Neural cell (in vitro differentiated cells): ENCODE measurements at regions not wholly inside any gene's neighbourhood (a gene's known extent, or its start where the extent isn't known, plus 50 kb on each side); places are given as distances from the start of the nearest gene placed in this dataset.

Experiments
- H2AFZ ChIP-seq: fragments of 200-600, 300-800 bp; sonication (generic), shearing (Covaris generic); 2 replicates; pipeline ENCODE4 v1.6.0; 2014; ENCODE audit warnings: low read depth, mild to moderate bottlenecking, antibody characterized with exemption, low read length, moderate library complexity
- H3F3A ChIP-seq: fragments of 200-600 bp; shearing (Covaris generic); 2 replicates; pipeline ENCODE4 v1.6.1; 2016; ENCODE audit warnings: mild to moderate bottlenecking, moderate library complexity, mixed read lengths, antibody characterized with exemption, low read length; ENCODE audit not compliant: insufficient read depth, poor library complexity, severe bottlenecking
- H3K27ac ChIP-seq: fragments of 200-600, 300-800 bp; sonication (generic), shearing (Covaris generic); 2 replicates; pipeline ENCODE4 v1.5.1; 2014; ENCODE audit warnings: mild to moderate bottlenecking, low read length, moderate library complexity
- H3K27me3 ChIP-seq: fragments of 300-800, 200-600 bp; sonication (generic), shearing (Covaris generic); 2 replicates; pipeline ENCODE4 v1.6.0; 2014; ENCODE audit warnings: mild to moderate bottlenecking, low read depth, low read length, moderate library complexity; ENCODE audit not compliant: insufficient read depth
- H3K36me3 ChIP-seq: fragments of 300-800, 200-600 bp; sonication (generic), shearing (Covaris generic); 2 replicates; pipeline ENCODE4 v1.5.1; 2014; ENCODE audit warnings: mild to moderate bottlenecking, antibody characterized with exemption, low read length, moderate library complexity; ENCODE audit not compliant: insufficient read depth
- H3K4me2 ChIP-seq: fragments of 300-800, 200-600 bp; sonication (generic), shearing (Covaris generic); 2 replicates; pipeline ENCODE4 v1.6.0; 2014; ENCODE audit warnings: mild to moderate bottlenecking, low read length
- H3K4me3 ChIP-seq: fragments of 300-800, 200-600 bp; sonication (generic), shearing (Covaris generic); 2 replicates; pipeline ENCODE4 v1.5.1; 2014; ENCODE audit warnings: mild to moderate bottlenecking, low read length, moderate library complexity
- H3K79me2 ChIP-seq: fragments of 200-600 bp; shearing (Covaris generic); replicated peaks from 2 replicates; pipeline ENCODE4 v1.6.0; 2014; ENCODE audit warnings: mild to moderate bottlenecking, low read length, moderate library complexity; ENCODE audit not compliant: insufficient read depth
- H3K9ac ChIP-seq: fragments of 300-800, 200-600 bp; sonication (generic), shearing (Covaris generic); 2 replicates; pipeline ENCODE4 v1.6.1; 2016; ENCODE audit warnings: mild to moderate bottlenecking, low read length, mixed read lengths
- H3K9me2 ChIP-seq: fragments of 200-600 bp; shearing (Covaris generic); 2 replicates; pipeline ENCODE4 v1.6.1; 2016; ENCODE audit warnings: mild to moderate bottlenecking, low read length, mixed read lengths; ENCODE audit not compliant: insufficient read depth
- H3K9me3 ChIP-seq: fragments of 200-600, 300-800 bp; sonication (generic), shearing (Covaris generic); 2 replicates; pipeline ENCODE4 v1.6.1; 2016; ENCODE audit warnings: mild to moderate bottlenecking, mixed run types, low read length, moderate library complexity, mixed read lengths
- H4K20me1 ChIP-seq: fragments of 200-600 bp; shearing (Covaris generic); 2 replicates; pipeline ENCODE4 v1.6.1; 2016; ENCODE audit warnings: mild to moderate bottlenecking, mixed run types; ENCODE audit not compliant: insufficient read depth
- EP300 ChIP-seq: fragments of 450-650 bp; conservative IDR thresholded peaks from 2 replicates; pipeline ENCODE4 v1.6.1; 2014; ENCODE audit warnings: antibody characterized with exemption, mild to moderate bottlenecking, moderate library complexity; ENCODE audit not compliant: poor library complexity, severe bottlenecking
- EZH2 ChIP-seq: fragments of 200-600, 300-800 bp; shearing (Covaris generic), sonication (generic); IDR thresholded peaks from 2 replicates; pipeline ENCODE4 v1.6.1; 2014; ENCODE audit warnings: antibody characterized with exemption, low read length, borderline replicate concordance, mild to moderate bottlenecking; ENCODE audit not compliant: insufficient read depth, poor library complexity, severe bottlenecking
- MXI1 ChIP-seq: fragments of 450-650 bp; conservative IDR thresholded peaks from 2 replicates; pipeline ENCODE4 v1.6.1; 2014; ENCODE audit warnings: antibody characterized with exemption, mild to moderate bottlenecking; ENCODE audit not compliant: poor library complexity, severe bottlenecking
- POLR2AphosphoS5 ChIP-seq: IDR thresholded peaks from 2 replicates; pipeline ENCODE4 v1.6.1; 2012
- RAD21 ChIP-seq: fragments of 450-650 bp; conservative IDR thresholded peaks from 2 replicates; pipeline ENCODE4 v1.6.1; 2014; ENCODE audit warnings: antibody characterized with exemption, mild to moderate bottlenecking, moderate library complexity
- SMC3 ChIP-seq: fragments of 450-650 bp; conservative IDR thresholded peaks from 2 replicates; pipeline ENCODE4 v1.6.1; 2014; ENCODE audit warnings: antibody characterized with exemption, mild to moderate bottlenecking, moderate library complexity; ENCODE audit not compliant: poor library complexity
- TAF1 ChIP-seq: IDR thresholded peaks from 2 replicates; pipeline ENCODE4 v1.6.1; 2012; ENCODE audit warnings: low read depth
- TF ChIP-seq, protein P1 (sequence below): IDR thresholded peaks from 2 replicates; pipeline ENCODE4 v1.6.1; 2012; ENCODE audit warnings: borderline replicate concordance
- TF ChIP-seq, protein P2 (sequence below): fragments of 450-650 bp; IDR thresholded peaks from 2 replicates; pipeline ENCODE4 v1.5.1; 2014; ENCODE audit warnings: antibody characterized with exemption, mild to moderate bottlenecking, moderate library complexity; ENCODE audit not compliant: poor library complexity, severe bottlenecking

DNA sequence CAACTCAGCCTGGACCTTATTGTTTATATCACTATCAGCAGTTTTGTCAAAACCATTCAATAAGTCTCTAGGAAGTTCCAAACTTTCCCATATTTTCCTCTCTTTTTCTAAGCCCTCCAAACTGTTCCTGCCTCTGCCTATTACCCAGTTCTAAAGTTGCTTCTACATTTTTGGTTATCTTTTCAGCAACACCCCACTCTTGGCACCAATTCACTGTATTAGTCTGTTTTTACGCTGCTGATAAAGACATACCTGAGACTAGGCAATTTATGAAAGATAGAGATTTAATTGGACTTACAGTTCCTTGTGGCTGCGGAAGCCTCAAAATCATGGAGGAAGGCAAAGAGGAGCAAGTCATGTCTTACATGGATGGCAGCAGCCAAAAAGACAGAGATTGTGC is 744.4 kb upstream of the ADAMTS16 start:
- Histone ChIP-seq H4K20me1 (no peaks in the 10 kb centered on the region), H3K36me3 (no peaks in the 10 kb centered on the region), H3K9me3 (no peaks in the 10 kb centered on the region), H3K4me2 (no peak overlapping the region), H3K9ac (no peak overlapping the region), H3K9me2 (no peaks in the 10 kb centered on the region), H3K4me3 (no peak overlapping the region), H3K27ac (no peak overlapping the region), H2AFZ (no peak overlapping the region), H3K79me2 (no peaks in the 10 kb centered on the region), H3K27me3 (no peaks in the 10 kb centered on the region), H3F3A (no peaks in the 10 kb centered on the region)
- TF ChIP-seq EP300 (no peak), MXI1 (no peak), POLR2AphosphoS5 (no peak), RAD21 (no peak), SMC3 (no peak), TAF1 (no peak), EZH2 (no peak)
- TF ChIP-seq, protein P1, sequence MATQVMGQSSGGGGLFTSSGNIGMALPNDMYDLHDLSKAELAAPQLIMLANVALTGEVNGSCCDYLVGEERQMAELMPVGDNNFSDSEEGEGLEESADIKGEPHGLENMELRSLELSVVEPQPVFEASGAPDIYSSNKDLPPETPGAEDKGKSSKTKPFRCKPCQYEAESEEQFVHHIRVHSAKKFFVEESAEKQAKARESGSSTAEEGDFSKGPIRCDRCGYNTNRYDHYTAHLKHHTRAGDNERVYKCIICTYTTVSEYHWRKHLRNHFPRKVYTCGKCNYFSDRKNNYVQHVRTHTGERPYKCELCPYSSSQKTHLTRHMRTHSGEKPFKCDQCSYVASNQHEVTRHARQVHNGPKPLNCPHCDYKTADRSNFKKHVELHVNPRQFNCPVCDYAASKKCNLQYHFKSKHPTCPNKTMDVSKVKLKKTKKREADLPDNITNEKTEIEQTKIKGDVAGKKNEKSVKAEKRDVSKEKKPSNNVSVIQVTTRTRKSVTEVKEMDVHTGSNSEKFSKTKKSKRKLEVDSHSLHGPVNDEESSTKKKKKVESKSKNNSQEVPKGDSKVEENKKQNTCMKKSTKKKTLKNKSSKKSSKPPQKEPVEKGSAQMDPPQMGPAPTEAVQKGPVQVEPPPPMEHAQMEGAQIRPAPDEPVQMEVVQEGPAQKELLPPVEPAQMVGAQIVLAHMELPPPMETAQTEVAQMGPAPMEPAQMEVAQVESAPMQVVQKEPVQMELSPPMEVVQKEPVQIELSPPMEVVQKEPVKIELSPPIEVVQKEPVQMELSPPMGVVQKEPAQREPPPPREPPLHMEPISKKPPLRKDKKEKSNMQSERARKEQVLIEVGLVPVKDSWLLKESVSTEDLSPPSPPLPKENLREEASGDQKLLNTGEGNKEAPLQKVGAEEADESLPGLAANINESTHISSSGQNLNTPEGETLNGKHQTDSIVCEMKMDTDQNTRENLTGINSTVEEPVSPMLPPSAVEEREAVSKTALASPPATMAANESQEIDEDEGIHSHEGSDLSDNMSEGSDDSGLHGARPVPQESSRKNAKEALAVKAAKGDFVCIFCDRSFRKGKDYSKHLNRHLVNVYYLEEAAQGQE: no peak
- TF ChIP-seq, protein P2, sequence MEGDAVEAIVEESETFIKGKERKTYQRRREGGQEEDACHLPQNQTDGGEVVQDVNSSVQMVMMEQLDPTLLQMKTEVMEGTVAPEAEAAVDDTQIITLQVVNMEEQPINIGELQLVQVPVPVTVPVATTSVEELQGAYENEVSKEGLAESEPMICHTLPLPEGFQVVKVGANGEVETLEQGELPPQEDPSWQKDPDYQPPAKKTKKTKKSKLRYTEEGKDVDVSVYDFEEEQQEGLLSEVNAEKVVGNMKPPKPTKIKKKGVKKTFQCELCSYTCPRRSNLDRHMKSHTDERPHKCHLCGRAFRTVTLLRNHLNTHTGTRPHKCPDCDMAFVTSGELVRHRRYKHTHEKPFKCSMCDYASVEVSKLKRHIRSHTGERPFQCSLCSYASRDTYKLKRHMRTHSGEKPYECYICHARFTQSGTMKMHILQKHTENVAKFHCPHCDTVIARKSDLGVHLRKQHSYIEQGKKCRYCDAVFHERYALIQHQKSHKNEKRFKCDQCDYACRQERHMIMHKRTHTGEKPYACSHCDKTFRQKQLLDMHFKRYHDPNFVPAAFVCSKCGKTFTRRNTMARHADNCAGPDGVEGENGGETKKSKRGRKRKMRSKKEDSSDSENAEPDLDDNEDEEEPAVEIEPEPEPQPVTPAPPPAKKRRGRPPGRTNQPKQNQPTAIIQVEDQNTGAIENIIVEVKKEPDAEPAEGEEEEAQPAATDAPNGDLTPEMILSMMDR: no peak

DNA sequence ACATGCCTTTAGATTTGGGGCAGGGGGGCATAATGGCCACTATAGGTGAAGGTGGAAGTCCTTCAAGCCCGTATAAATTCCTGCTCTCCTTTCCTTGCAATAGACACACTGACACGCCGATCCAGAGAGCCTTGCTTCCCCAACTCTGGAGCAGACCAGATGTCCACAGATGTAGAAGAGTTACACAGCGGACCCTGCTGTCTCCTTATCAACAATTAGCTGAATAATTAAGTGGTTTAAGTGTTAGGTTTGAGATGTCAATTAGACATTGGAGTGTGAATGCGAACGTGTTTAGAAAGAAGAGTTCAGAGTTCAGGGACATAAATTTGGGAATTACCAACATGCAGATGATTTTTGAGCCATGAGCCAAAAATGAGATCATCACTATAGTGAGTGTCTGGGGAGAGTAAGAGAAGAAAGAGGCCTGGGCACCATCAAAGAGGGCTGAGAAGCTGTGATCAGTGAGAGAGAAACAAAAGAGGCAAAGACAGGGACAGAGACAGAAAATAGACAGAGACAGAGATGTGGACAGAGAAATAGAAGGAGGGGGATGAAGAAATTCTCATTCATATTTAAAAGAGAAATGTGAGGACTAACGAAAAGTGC is 734.4 kb upstream of the ADAMTS16 start:
- Histone ChIP-seq H3K9me2 (no peaks in the 10 kb centered on the region), H3K4me3 (no peak overlapping the region), H3K27ac (no peak overlapping the region), H4K20me1 (no peaks in the 10 kb centered on the region), H3K27me3 (no peaks in the 10 kb centered on the region), H2AFZ (no peak overlapping the region), H3K79me2 (no peaks in the 10 kb centered on the region), H3F3A (no peaks in the 10 kb centered on the region), H3K9me3 (no peaks in the 10 kb centered on the region), H3K36me3 (no peaks in the 10 kb centered on the region), H3K4me2 (no peak overlapping the region), H3K9ac (no peak overlapping the region)
- TF ChIP-seq, protein P2: no peak
- TF ChIP-seq, protein P1: no peak
- TF ChIP-seq EZH2 (no peak), TAF1 (no peak), POLR2AphosphoS5 (no peak), EP300 (no peak), SMC3 (no peak), MXI1 (no peak), RAD21 (no peak)
